Endodermal cell (in vitro differentiated cells): ENCODE measurements at regions not wholly inside any gene's neighbourhood (a gene's known extent, or its start where the extent isn't known, plus 50 kb on each side); places are given as distances from the start of the nearest gene placed in this dataset.

ENCODE experiments used
- DNase-seq: peaks from one replicate; pipeline ENCODE4 v3.0.0-alpha.2; 2017
- H3K27ac ChIP-seq: 2 replicates; pipeline ENCODE4 v1.5.1; 2013; ENCODE audit warnings: mild to moderate bottlenecking, low read depth, low read length, moderate library complexity
- H3K27me3 ChIP-seq: 2 replicates; pipeline ENCODE4 v1.6.1; 2013; ENCODE audit warnings: mild to moderate bottlenecking, low read length, moderate library complexity; ENCODE audit not compliant: insufficient read depth, control insufficient read depth, poor library complexity, severe bottlenecking
- H3K36me3 ChIP-seq: 2 replicates; pipeline ENCODE4 v1.7.0; 2013; ENCODE audit warnings: mild to moderate bottlenecking, low read length, moderate library complexity; ENCODE audit not compliant: control insufficient read depth, insufficient read depth
- H3K4me1 ChIP-seq: one replicate; pipeline ENCODE4 v1.7.0; 2013; ENCODE audit warnings: low read length; ENCODE audit not compliant: control insufficient read depth, insufficient read depth
- H3K4me3 ChIP-seq: 2 replicates; pipeline ENCODE4 v1.5.1; 2013; ENCODE audit warnings: mild to moderate bottlenecking, low read length, moderate library complexity
- H3K9ac ChIP-seq: 2 replicates; pipeline ENCODE4 v1.6.1; 2013; ENCODE audit warnings: mild to moderate bottlenecking, low read length, moderate library complexity; ENCODE audit not compliant: poor library complexity, severe bottlenecking; ENCODE audit errors: extremely low read depth
- H3K9me3 ChIP-seq: 2 replicates; pipeline ENCODE4 v1.6.1; 2013; ENCODE audit warnings: mild to moderate bottlenecking, low read length, moderate library complexity; ENCODE audit not compliant: control insufficient read depth
- H3K27ac Mint-ChIP-seq: 2 replicates; pipeline ENCODE4 v1.8.0; 2020; ENCODE audit warnings: mixed read lengths
- H3K27me3 Mint-ChIP-seq: 2 replicates; pipeline ENCODE4 v1.8.0; 2021; ENCODE audit warnings: mild to moderate bottlenecking, mixed read lengths; ENCODE audit not compliant: insufficient read depth
- H3K36me3 Mint-ChIP-seq: 2 replicates; pipeline ENCODE4 v1.8.0; 2020; ENCODE audit warnings: low read depth, mixed read lengths
- H3K4me1 Mint-ChIP-seq: 2 replicates; pipeline ENCODE4 v1.8.0; 2020; ENCODE audit warnings: mixed read lengths
- H3K4me3 Mint-ChIP-seq: 2 replicates; pipeline ENCODE4 v1.8.0; 2020; ENCODE audit warnings: mild to moderate bottlenecking, moderate library complexity, mixed read lengths
- H3K9me3 Mint-ChIP-seq: 2 replicates; pipeline ENCODE4 v1.8.0; 2020; ENCODE audit warnings: mild to moderate bottlenecking, mixed read lengths
- WGBS, 2 experiments: methylation state at CpG; one replicate each; pipeline versions ENCODE4 v1.1.5 to v1.1.7; 2013; ENCODE audit warnings: missing lambda C conversion rate in 2 of 2, mixed read lengths in 1 of 2; ENCODE audit not compliant: insufficient coverage in 1 of 2, insufficient read length in 1 of 2; 5-methylcytosine and 5-hydroxymethylcytosine counted together
- TF ChIP-seq, protein P1 (sequence below): fragments of 200-600 bp; sonication (generic); conservative IDR thresholded peaks from 2 replicates; pipeline ENCODE4 v1.5.0; 2021; ENCODE audit warnings: antibody characterized with exemption, mild to moderate bottlenecking

DNA sequence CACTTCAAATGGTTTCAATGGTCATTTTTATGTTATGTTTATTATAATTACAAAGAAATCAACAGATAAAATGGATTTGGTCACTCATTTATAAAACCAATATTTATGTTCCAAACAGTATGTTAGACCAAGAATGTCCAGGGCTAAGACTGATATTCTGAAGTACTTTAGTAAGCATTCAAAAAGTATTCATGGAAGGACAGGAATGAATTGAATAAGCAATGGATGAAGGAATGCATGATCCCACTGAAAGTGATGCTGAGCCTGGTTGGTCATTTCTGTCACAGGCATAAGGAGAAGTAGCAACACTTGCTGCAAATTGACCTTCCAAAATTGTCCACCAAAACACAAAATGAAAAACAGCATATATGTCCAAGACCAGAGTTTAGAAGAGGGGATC, 189.0 kb upstream of the CELF2 start:
- H3K27me3 ChIP-seq = no peaks in the 10 kb centered on the region
- H3K4me3 ChIP-seq = no peak overlapping the region
- Mint-ChIP-seq H3K27ac (no peak overlapping the region), H3K4me3 (no peak overlapping the region), H3K9me3 (no peaks in the 10 kb centered on the region), H3K27me3 (no peaks in the 10 kb centered on the region), H3K4me1 (peaks cover 14% of the 10 kb centered on the region), H3K36me3 (no peaks in the 10 kb centered on the region)
- TF ChIP-seq, protein P1, sequence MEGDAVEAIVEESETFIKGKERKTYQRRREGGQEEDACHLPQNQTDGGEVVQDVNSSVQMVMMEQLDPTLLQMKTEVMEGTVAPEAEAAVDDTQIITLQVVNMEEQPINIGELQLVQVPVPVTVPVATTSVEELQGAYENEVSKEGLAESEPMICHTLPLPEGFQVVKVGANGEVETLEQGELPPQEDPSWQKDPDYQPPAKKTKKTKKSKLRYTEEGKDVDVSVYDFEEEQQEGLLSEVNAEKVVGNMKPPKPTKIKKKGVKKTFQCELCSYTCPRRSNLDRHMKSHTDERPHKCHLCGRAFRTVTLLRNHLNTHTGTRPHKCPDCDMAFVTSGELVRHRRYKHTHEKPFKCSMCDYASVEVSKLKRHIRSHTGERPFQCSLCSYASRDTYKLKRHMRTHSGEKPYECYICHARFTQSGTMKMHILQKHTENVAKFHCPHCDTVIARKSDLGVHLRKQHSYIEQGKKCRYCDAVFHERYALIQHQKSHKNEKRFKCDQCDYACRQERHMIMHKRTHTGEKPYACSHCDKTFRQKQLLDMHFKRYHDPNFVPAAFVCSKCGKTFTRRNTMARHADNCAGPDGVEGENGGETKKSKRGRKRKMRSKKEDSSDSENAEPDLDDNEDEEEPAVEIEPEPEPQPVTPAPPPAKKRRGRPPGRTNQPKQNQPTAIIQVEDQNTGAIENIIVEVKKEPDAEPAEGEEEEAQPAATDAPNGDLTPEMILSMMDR = no peak
- H3K4me1 ChIP-seq = peaks cover 5% of the 10 kb centered on the region
- H3K36me3 ChIP-seq = no peaks in the 10 kb centered on the region
- H3K9ac ChIP-seq = no peak overlapping the region
- H3K9me3 ChIP-seq = no peaks in the 10 kb centered on the region
- no peak for DNase-seq
- no peak overlapping the region for H3K27ac ChIP-seq

DNA sequence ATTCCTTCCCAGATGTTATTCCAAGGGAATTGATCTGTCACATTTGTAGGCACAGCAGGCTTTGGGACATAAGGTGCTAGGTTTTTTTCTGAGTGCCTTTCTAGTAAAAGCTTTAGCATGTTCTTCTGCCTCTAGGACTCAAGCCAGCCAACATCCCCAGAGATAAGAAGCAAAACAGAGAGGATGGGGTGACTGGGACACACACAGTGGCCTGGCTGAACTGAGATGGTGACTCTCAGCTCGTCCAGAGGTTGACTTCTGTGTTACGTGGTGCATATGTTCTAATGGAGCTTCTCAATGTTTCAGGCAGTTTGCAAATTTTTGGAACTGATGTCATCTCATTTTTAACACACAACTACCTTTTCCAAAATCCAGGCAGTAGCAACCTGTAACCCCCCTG, 188.1 kb upstream of the CELF2 start:
- H3K4me3 Mint-ChIP-seq = no peak overlapping the region
- WGBS, 2 experiments = 94 to 100% methylated on average over 1 to 2 of the region's 2 CpGs
- Histone ChIP-seq H3K27me3 (no peaks in the 10 kb centered on the region), H3K9ac (no peak overlapping the region), H3K4me1 (peaks cover 5% of the 10 kb centered on the region), H3K27ac (no peak overlapping the region), H3K36me3 (no peaks in the 10 kb centered on the region), H3K9me3 (no peaks in the 10 kb centered on the region), H3K4me3 (no peak overlapping the region)
- no peak for DNase-seq
- no peaks in the 10 kb centered on the region for H3K36me3 Mint-ChIP-seq
- no peaks in the 10 kb centered on the region for H3K27me3 Mint-ChIP-seq
- H3K9me3 Mint-ChIP-seq = no peaks in the 10 kb centered on the region
- H3K4me1 Mint-ChIP-seq = peaks cover 7% of the 10 kb centered on the region
- H3K27ac Mint-ChIP-seq = no peak overlapping the region
- TF ChIP-seq, protein P1 = no peak

DNA sequence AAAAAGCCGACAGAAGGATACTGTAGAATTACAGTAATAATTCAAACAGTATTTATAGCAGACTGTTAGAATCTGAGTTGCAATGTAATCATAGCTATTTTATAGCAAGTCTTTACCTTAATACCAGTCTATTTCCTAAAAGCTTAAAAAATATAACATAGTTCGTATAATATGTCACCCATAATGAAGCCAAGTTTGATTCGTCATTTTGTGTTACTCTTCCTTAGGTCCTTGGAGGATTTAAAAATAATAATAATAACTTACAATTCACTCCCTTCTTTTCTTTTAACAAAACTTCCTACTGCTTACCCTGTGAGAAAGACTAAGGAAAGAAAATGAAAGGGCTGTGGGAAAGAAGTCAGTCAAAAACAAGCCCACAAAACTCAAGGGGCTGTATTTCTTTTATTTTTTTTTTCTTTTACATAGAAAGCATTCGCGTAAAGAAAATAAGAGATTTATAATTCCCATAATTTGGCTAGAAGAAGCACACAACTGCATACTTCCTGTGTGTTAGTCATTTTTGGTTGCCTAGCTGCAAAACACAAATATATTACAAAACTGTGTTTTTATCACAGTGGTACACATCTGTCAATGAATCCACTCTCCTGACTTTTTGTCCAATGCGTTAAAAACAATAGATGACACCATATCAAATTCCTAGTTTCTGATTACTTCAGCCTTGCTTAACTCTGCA, 187.2 kb upstream of the CELF2 start:
- Histone ChIP-seq H3K4me1 (peaks cover 4% of the 10 kb centered on the region), H3K9ac (no peak overlapping the region), H3K27me3 (no peaks in the 10 kb centered on the region), H3K4me3 (no peak overlapping the region), H3K36me3 (no peaks in the 10 kb centered on the region), H3K9me3 (no peaks in the 10 kb centered on the region), H3K27ac (no peak overlapping the region)
- no peak for DNase-seq
- Mint-ChIP-seq H3K36me3 (no peaks in the 10 kb centered on the region), H3K27me3 (no peaks in the 10 kb centered on the region), H3K4me1 (peaks cover 5% of the 10 kb centered on the region), H3K4me3 (no peak overlapping the region), H3K9me3 (no peaks in the 10 kb centered on the region), H3K27ac (no peak overlapping the region)
- TF ChIP-seq, protein P1 = no peak
- WGBS, 2 experiments = 99 to 100% methylated on average over 2 to 5 of the region's 6 CpGs
